ENCODE measurements at regions not wholly inside any gene's neighbourhood (a gene's known extent, or its start where the extent isn't known, plus 50 kb on each side); places are given as distances from the start of the nearest gene placed in this dataset.
A peak's percentile ranks its signal among the peaks of the same experiment; 100 is the strongest.

GRCh38 chr7:17661982-17662585 is 278.2 kb downstream of the SNX13 start:
- DNase-seq: no peak

DNA sequence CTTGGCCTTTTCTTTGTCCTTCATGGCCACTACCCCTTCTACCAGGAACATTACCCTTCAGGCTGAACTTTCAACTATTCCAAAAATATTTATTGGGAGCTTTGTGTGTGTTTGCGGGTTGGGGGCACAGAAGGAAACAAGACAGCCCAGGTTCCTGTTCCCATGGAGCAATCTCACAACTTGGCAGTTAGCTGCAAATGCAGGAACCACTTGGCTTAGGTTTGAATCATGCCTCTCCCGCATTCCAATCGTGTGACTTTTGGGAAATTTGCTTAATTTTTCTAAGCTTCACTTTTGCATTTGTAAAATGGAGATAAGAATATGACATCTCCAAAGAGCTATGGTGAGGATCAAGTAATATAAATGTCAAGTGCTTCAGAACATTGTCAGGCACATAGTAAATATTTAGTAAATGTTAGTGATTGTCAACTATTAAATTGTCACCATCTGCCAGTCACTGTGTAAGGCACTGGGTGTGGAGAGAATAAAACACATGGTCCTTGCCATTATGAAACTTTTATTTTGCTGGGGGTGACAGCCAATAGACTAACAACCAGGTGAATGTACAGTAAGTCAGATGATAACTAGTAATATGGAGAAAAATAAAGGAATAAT is 277.1 kb downstream of the SNX13 start:
- DNase-seq: no peak

- no peak for DNase-seq
Observed at GRCh38 chr7:17665029-17665428, 275.3 kb downstream of the SNX13 start.

- DNase-seq: no peak
Observed at GRCh38 chr7:17668122-17668521, 272.2 kb downstream of the SNX13 start.

- DNase-seq: no peak
Observed at GRCh38 chr7:17669204-17669603, 271.1 kb downstream of the SNX13 start.

GRCh38 chr7:17671956-17672355 is 268.3 kb downstream of the SNX13 start:
- no peak for DNase-seq

- no peak for DNase-seq
Observed at GRCh38 chr7:17672783-17673182, 267.5 kb downstream of the SNX13 start.

GRCh38 chr7:17674166-17674942 is 265.9 kb downstream of the SNX13 start:
- DNase-seq: no peak

GRCh38 chr7:17674943-17675608 is 265.2 kb downstream of the SNX13 start:
- no peak for DNase-seq

GRCh38 chr7:17677408-17677807 is 262.9 kb downstream of the SNX13 start:
- no peak for DNase-seq

DNA sequence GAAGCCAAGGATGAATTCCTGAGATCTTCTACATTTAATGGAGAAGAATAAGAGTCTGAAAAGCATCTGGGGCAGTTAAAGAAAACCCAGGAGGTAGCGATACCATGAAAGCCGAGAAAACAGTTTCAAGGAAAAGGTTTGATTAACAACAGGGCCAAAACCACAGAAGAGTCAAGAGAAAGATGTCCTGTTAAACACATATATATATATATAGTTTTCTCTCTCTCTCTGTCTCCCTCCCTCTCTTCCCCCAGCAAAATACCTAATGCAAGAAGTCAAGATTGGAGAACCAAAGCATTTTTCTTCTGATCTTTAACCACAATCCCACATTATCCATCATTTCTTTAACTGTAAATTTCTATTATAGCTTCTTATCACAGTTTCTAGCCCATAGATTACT is 261.4 kb downstream of the SNX13 start:
- DNase-seq: no peak

DNA sequence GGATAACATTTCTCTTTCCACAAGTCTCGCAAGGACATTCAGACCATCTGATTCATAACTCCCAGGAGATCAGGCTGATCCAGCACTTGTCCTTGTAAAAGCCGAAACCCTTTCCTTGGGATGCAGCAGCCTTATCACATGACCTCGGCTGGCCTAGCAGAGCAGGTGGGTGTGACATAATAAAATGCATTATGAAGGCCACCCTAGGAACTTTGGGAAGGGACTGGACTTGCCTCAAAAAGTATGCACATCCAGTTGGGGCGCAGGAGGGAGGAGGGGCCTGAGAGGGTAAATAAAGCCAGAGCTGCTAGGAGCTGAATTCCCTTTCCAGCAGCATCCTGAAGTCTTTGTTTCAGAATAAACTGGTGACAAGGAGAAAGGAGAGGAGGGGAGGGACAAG is 260.8 kb downstream of the SNX13 start:
- DNase-seq: no peak

DNA sequence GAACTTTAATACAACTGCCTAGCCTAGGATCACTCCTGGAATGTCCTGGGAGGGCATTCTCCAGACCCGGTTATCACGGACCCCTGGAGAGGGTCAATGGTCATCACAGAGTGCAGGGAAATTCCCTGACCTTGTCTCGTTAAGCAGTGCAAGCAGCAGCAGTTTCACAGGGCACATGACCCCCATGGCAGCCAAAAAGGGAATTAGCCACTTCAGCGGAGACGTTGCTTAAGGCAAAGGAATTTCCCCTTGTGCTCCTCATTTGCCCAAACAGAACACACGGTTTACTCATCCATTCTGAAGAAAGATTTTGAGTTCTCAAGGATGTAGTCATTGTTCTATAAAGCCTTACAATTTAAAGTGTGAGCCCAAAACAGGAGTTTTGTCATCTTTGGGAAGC is 260.3 kb downstream of the SNX13 start:
- DNase-seq: no peak

DNA sequence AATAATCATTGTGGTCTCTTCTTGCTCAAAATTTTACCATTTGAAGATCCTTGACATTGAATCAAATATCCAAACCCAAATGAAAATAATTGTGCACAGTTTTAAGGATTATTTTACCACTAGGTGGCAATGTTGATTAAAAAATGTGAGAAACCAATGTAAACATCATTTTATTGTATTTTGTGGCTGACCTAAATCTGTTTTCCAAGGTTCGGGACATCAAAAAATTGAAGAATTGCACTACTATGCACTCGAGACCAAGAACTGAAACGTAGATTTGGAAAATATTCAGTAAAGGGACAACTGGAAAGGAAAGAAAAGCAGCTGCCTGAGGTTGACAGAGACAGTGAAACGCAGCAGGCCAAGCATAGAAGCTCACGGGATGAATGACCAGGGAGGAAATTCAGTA is 259.3 kb downstream of the SNX13 start:
- DNase-seq: no peak

DNA sequence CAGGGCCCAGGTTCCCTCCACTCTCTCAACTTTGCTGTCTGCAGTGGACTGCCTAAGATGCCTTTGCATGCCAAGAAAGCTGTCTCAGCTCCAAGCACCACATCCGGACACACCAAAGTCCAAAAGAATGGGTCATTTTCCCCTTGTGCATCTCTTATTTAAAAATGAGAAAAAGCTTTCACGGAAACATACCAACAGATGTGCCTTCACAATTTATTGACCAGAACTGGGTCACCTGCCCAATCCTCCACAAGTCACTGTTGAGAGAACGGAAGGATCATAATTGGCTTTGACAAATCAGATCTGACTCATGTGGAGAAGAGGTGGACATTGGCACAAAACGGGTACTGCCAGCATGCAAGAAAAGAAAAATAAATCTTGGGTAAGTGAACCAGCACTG is 258.3 kb downstream of the SNX13 start:
- DNase-seq: no peak

GRCh38 chr7:17682586-17682985 is 257.7 kb downstream of the SNX13 start:
- no peak for DNase-seq

DNA sequence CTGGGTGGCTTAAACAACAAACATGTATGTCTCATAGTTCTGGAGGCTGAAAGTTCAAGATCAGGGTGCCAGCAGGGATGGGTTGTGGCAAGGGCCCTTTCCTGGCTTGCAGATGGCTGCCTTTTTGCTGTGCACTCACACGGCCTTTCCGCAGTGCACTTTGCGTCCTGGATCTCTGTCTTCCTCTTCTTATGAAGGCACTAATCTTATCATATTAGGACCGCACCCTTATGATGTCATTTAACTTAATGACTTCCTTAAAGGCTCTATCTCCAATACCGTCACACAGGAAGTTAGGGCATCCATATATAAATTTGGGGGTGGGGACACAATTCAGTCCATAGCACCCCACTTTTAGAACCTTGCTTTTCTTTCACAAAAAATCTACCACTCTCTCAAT is 255.2 kb downstream of the SNX13 start:
- DNase-seq: peak; percentile 3

DNA sequence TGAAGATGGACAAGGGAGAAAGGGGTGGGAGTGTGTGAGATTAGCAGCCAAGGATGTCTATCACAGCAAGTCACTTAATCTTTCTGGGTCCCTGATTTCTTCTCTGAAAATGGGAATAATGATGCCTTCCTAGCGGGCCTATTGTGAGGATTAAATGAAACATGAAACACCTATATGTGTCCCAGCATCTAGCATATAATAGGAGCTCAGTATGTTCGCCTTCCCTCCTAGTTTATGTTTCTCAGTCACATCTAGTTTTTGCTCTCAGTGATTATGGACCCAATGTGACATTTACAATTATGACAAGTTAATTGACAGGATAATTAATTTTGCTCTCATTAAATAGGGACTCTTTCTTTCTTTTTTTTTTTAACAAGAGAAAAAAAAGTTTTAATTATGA is 252.9 kb downstream of the SNX13 start:
- no peak for DNase-seq

DNA sequence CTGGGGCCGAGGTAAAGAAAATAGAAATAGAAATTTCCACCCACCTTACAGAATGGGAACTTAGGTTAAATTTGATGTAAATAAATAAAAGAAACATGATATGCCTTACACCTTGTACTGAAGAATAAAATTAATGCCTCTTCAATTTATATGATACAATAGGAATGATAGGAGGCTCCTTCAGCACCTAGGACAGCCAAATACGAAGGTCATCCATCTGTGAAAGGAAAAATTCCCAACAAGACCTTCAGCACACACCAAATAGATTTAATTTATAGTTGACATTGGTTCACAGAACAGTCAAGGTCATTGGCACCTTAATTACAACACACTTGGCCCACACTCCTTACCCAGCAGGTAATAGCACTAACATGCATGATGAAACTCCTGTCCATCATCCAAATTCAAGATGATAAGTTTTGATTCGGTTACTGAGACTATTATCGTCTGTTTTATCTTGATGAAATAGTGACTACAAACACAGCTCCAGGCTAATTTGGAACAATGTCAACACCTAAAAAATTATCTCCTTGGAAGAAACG is 250.9 kb downstream of the SNX13 start:
- no peak for DNase-seq

DNA sequence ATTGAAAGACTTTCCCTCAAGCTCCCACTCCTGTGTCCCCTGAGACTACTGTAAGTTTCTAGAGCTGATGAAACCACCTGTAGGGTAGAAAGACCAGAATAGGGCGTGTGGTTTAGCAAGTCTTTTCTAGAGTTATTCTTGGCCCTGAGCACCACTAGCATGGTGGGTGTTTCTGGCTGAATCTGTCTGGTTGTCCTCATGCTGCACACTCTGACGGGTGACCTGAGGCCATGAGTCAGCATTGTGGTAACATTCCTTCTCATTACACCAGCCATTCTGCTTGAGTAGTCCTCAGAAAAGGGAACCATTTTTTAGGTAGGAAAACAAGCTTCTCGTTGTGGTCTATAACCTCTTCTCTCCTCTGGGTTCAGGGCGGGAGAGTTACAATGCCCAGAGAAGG is 250.3 kb downstream of the SNX13 start:
- peak; percentile 85 for DNase-seq

DNA sequence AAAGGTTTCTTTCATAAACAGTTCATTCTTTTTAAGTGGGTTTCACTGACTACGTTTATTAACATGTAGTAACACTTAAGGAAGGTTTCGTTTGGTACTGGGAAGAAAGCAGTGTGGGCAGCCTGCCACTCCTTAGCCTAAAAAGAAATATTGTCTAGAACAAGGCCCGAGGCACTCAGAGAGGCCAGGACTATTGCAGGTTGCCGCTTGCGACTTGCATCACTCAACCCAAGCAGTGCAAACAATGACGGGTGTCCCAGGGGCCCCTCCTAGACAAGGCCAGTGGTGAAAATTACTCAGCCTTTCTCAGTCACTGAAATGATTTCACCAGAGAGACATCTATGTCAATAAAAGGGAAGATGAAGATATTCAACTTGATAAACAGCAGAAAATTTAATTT is 243.9 kb downstream of the SNX13 start:
- no peak for DNase-seq

GRCh38 chr7:17697128-17697881 is 243.0 kb downstream of the SNX13 start:
- no peak for DNase-seq

GRCh38 chr7:17699696-17700095 is 240.6 kb downstream of the SNX13 start:
- no peak for DNase-seq
